H54 (cell line): ENCODE measurements at regions not wholly inside any gene's neighbourhood (a gene's known extent, or its start where the extent isn't known, plus 50 kb on each side); places are given as distances from the start of the nearest gene placed in this dataset.
"Not testable (repeated sequence)": the region's sequence is repeated elsewhere in the genome, so short reads cannot be mapped to it uniquely, and the experiment has no call there.

Source experiments
- DNase-seq: peaks from one replicate; pipeline ENCODE4 v3.0.0; 2011; ENCODE audit warnings: low spot score, mixed read lengths; ENCODE audit not compliant: insufficient read length
- FAIRE-seq: peaks from 3 replicates; lab custom pipeline; 2011; peaks lifted over from hg19 to GRCh38; lab: Jason Lieb, UNC
- POLR2A ChIP-seq: IDR thresholded peaks from 2 replicates; pipeline ENCODE4 v1.6.1; 2011; ENCODE audit warnings: low read depth, mild to moderate bottlenecking, low read length

DNA sequence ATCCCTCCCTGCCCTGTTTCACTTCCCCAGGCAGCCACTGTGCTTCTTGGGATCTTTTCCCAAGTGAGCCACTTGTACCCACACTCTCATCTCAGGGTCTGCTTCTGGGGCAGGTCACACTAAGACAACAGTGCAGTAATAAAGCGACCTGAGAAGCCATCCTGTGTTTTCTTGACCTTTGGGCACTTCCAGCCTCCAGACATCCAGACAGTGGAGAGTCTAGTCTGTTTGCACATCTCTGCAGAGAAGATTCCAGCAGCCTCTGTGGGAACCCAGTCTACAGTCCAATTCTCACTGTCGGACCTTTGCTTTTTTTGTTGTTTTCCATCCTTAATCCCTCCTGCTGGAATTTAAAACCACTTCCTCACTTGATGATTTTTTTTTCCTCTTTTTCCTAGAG, 50.3 kb upstream of the ATP6AP2 start:
- no peak for FAIRE-seq
- TF ChIP-seq POLR2A = no peak
- DNase-seq = no peak

GRCh38 chrX:40527543-40527942, 53.2 kb upstream of the ATP6AP2 start:
- no peak for DNase-seq
- no peak for FAIRE-seq

DNA sequence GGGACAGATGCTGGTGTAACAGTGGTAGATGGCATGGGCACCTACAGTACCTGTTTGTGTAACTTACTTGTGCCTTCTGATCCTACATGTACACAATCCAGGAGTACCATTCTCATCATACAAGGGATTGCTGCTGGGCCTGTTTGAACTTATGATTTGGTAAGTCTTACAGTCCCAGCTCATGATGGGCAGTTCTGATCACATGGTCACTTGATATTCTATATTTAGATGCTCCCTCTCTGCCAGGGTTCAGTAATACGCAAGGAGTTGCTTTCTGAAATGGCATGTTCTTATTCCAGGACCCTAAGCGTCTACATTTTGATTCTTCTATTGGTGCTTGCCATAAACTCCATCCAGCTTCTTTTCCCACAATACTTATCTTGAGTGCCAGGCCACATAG, 54.4 kb upstream of the ATP6AP2 start:
- DNase-seq (no peak), FAIRE-seq (no peak)
- TF ChIP-seq POLR2A = no peak

More at GRCh38 chrX:40527543-40527942, 53.2 kb upstream of the ATP6AP2 start:
- no peak for TF ChIP-seq POLR2A

DNA sequence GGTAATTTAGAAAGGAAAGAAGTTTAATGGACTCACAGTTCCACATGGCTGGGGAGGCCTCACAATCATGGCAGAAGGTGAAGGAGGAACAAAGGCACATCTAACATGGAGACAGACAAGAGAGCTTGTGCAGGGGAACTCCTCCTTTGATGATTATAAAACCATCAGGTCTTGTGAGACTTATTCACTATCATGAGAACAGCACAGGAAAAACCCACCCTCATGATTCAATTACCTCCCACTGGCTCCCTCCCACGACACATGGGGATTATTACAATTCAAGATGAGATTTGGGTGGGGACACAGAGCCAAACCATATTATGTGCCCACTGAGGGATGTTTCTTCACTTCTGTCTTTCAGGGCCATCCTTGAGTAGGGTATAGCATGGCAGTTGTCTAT, 54.9 kb upstream of the ATP6AP2 start:
- not testable (repeated sequence) for DNase-seq, FAIRE-seq

DNA sequence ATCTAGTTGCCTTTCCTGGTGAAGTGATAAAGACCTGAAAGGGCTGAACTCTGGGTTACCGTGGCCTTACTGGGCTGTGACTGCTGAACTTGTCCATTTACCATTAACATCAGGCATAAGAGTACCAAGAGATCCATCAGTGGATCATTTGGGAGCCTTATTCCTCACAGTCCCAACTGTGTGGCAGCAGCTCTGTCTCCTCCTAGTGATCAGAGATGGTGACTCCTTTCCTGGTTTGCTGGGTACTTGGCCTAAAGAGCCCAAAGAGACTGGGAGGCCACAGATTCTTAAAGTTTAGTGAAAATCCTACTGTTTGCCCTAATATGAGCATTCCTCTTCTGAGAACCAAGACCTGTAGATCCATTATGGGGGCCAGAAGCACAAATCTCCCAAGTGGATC, 56.3 kb upstream of the ATP6AP2 start:
- no peak for FAIRE-seq
- no peak for TF ChIP-seq POLR2A
- no peak for DNase-seq

DNA sequence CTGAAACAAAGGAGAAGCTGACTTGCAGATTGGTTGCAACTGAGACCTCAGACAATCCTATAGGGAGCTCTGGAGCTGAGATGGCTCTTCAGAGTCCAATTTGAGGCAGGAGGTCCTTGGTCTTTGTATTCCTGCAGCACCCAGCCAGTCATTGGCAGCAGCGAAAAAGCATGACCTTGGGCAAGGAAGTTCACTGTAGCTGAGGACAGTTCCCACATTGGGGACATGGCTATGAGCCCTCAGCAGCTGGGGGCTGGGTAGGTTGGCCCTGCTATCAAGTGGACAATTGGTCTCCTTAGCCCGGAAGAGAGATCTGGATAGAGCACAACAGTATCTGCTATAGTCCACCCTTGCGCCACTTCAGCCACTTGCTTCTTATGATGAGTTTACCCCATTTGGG, 56.9 kb upstream of the ATP6AP2 start:
- DNase-seq (no peak), FAIRE-seq (no peak)
- TF ChIP-seq POLR2A = no peak

- no peak for FAIRE-seq
- TF ChIP-seq POLR2A = no peak
- DNase-seq = no peak
Measured at GRCh38 chrX:40521868-40522450, 58.8 kb upstream of the ATP6AP2 start.

DNA sequence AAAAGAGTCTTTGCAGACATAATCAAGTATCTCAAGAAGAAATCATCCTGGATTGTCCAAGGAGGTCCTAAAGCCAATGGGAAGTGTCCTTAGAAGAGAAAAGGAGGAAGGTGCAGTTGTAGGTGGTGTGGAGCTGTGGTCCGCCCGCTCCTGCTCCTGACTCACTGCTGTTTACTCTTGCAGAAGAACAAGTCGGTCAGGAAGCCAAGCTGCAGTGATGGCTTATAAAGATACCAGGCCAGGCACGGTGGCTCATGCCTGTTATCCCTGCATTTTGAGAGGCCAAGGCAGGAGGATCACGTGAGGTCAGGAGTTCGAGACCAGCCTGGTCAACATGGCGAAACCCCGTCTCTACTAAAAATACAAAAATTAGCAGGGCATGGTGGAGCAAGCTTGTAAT, 66.4 kb upstream of the ATP6AP2 start:
- FAIRE-seq = no peak
- no peak for DNase-seq
- TF ChIP-seq POLR2A = no peak

- no peak for TF ChIP-seq POLR2A
- DNase-seq (no peak), FAIRE-seq (no peak)
Measured at GRCh38 chrX:40513835-40514234, 66.9 kb upstream of the ATP6AP2 start.

- DNase-seq (no peak), FAIRE-seq (no peak)
- TF ChIP-seq POLR2A = no peak
Measured at GRCh38 chrX:40513012-40513411, 67.8 kb upstream of the ATP6AP2 start.

DNA sequence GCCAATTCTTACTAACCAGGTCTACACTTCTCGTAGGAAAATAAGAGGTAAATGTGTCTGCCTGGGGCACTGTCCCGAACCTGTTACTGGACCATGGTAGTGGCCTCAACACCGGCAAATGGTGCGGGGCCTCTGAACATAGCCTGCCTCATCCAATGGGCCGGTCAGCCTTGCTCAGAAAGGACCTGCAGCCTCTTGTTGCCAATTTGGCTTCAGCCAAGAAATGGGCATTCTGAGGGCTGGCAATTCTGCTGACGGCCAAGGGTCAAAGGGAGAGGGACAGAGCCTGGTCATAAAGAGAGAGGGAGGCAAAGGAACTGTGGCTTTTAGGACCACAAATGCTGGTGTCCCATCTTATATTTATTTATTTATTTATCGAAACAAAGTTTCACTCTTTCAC, 69.5 kb upstream of the ATP6AP2 start:
- FAIRE-seq = no peak
- no peak for TF ChIP-seq POLR2A
- DNase-seq = no peak

GRCh38 chrX:40508560-40508959, 72.2 kb upstream of the ATP6AP2 start:
- no peak for TF ChIP-seq POLR2A
- DNase-seq = no peak
- FAIRE-seq = no peak

GRCh38 chrX:40506201-40506985, 74.4 kb upstream of the ATP6AP2 start:
- TF ChIP-seq POLR2A = no peak
- FAIRE-seq = no peak
- DNase-seq = no peak

DNA sequence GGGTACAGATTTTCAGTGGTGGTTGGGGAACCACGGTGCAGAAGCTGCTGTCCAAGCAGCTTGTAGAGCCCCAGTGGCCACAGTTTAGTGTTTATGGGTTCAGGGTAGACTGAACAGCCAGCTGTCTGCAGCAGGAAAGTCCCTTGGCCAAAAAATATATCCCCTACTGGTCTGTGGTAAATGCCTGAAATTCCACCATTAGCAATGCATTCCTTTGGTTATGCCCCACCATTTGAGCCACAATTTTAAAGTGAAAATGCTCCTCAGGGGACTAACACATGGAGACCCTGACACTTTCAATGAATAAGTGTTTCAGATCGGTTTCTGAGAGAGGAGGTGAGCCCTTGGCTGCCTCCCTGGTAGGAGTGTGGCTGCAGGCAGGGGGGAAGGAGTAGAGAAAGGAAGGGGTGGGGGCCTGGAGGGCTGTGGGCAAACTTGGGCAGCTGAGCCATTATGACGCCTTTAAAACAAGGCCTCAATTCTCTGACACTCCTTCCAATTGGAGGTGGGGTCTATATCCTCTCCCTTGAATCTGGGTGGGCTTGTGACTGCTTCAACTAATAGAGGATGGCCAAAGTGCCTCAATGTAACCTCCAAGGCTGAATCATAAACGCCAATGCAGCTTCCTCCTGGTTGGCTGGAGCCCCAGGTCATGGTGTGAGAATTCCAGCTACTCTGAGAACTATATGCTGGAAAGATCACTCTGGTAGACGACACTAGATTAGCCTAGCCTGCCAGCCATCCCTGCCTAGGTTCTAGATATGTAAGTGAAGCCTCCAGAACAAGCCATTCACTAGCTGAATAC, 75.8 kb upstream of the ATP6AP2 start:
- TF ChIP-seq POLR2A = no peak
- DNase-seq (peak; percentile 25), FAIRE-seq (no peak)

- no peak for FAIRE-seq
- DNase-seq = no peak
- TF ChIP-seq POLR2A = no peak
Measured at GRCh38 chrX:40503094-40503493, 77.7 kb upstream of the ATP6AP2 start.
